LHCN-M2 (cell line): ENCODE measurements at regions not wholly inside any gene's neighbourhood (a gene's known extent, or its start where the extent isn't known, plus 50 kb on each side); places are given as distances from the start of the nearest gene placed in this dataset.

Experiments used
- DNase-seq: peaks from one replicate; pipeline ENCODE4 v3.0.0-alpha.2; 2012; ENCODE audit warnings: low read depth

DNA sequence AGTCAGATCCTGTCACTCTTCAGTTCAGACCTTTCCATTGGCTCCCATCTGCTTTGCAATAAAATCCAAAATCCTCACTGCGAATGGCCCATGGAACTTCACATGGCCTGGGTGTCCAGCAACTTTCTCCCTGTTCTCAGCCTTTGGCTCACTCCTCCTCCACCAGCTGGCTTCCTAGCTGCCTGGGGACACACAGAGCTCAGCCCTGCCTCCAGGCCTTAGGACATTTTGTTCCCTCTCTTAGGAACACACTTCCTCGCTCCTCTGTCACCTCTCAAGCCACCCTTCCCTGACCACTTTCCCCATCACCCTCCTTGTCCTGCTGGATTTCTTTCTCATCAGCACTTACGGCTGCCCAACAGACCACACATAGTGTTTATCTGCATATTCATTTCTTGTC lies 419.6 kb downstream of the MED13L start:
- no peak for DNase-seq

DNA sequence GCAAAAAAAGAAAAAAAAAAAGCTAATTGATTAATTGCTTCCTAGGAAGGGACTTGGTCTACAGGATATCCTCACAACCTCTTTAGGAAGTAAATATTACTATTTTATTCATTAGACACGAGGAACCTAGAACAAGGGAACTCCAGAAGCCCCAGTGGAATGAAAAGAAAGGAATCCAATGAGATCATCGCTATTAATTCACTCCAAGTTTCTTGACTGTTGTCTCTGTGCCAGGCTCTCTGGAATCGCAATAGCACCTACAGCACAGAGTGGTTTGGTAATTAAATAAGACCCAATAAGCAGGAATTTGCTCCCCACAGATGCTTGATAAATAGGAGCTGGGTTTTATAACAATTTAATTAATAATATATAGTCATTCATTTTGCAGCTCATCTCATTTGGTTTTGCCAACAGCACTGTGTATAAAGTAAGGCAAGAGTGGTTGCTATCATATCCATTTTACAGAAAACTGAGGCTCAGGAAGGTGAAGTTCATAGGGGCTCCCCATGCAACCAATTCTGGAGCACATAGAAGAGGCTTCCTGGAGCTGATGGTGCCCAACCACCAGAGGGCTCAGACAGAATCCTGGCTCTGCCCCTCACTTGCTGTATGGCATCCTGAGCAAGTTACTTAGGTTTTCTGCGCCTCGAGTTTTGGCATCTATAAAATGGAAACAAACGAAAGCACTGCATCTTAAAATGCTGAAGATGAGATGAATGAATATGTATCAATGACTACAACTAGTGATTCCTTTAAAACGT lies 420.2 kb downstream of the MED13L start:
- DNase-seq = no peak

DNA sequence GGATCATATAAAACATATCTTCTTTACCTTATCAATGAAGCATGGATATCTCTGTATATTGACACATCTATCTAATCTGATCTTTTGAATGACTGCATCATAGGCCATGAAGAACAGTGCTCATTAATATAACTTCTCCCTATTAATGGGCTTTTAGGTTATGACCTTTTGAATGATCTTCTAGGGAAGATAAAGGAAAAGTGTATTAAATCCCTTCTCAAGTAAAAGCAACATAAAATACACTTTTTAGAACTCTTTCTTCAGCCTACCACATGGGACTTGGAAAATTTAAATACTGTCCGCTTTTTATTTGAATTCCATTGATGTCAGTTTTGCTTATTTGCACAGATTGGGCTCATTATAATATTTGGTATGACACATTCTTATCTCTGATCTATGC lies 425.4 kb downstream of the MED13L start:
- DNase-seq = no peak

DNA sequence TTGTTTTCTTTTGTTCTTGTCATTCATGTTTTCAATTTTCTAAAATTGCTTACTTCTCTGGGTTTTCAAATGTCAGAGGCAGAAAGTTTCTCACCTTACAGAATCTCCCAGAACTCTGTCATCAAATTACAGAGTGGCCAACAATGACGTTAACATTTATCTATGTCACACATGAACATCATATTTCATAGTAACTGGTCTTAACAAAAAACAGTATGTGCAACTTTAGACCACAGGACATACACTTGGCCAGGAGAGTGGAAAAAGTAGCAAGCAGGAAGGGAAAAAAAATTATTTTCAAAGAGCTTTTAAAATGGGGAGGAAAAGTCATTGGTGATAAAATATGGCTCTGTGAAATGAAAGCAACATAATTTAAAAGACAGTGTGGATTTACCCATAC lies 426.5 kb downstream of the MED13L start:
- no peak for DNase-seq

DNA sequence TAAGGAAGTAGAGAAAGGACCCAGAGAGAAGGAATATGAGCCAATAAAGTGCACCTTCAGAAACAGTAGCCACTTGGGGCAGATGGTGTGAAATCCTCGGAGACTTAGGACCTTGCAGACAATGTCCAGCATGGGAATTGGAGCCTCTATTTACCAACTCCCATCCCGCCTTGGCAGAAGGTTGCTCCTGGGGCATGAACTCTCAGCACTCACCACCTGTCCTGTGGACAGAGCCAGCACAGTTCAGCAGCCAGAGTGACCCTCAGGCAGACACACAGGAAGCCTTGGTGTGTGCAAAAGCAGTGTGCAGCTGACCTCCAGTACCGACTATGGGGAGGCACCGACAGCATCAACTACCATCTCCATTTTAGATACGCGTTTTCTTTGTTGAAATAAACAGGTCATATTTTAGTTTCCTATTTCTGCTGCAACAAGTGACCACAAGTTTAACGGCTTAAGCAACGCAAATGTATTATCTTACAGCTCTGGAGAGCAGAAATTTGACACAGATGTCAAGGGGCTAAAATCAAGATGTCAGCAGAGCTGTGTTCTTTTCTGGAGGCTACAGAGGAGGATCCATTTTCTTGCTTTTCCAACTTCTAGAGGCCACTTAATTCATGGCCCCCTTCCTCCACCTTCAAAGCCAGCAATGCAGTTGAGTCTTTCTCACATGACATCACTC lies 428.1 kb downstream of the MED13L start:
- DNase-seq = no peak

DNA sequence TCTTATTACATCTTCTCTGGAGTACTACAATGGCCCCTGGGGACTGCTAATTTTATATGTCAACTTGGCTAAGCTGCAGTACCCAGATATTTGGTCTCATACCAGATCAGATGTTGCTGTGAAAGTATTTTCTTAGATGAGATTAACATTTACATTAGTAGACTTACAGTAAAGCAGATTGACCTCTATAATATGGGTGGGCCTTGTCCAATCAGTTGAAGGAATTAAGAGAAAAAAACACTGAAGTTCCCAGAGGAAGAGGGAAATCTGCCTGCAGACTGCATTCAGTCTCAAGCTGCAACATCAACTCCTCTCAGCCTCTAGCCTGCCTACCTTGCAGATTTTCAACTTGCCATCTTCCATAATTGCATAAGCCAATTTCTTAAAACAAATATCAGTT lies 430.1 kb downstream of the MED13L start:
- DNase-seq = no peak

DNA sequence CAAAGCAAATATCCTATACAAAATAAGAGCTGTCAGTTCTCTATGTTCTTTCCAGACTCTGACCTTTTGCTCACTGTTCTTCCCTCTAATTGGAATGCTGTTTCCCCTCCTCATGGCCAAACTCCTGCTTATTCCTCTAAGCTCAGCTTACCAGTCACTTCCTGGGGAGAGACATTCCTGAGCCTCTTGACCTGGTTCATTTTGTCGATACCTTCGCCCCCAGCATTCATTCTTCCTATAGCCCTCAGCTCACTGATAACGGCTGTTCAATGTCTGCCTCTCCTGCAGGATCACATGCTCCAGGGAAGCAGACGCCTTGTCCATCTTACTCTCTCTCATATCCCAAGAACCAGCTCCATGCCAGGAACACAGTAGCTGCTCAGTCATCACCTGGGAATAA lies 431.0 kb downstream of the MED13L start:
- DNase-seq = no peak

DNA sequence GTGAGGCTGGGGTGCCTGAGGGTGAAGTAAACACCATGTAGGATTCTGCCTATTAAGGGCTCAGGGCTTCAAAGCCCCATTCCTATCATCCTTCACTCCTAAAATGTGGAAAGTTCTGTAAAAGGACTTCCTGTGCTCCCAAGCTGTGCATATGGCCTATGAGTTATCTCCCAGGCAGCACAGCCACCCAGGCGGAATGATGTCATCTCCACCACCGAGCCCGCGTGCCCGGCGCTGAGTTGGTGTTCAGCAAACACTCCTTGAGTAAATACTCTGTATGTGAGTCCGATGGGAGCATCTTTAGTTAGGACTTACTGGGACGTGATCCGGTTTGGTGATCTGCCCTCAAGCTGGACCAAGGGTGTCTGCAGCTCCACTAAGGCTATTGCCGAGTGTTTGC lies 437.3 kb downstream of the MED13L start:
- DNase-seq = no peak

DNA sequence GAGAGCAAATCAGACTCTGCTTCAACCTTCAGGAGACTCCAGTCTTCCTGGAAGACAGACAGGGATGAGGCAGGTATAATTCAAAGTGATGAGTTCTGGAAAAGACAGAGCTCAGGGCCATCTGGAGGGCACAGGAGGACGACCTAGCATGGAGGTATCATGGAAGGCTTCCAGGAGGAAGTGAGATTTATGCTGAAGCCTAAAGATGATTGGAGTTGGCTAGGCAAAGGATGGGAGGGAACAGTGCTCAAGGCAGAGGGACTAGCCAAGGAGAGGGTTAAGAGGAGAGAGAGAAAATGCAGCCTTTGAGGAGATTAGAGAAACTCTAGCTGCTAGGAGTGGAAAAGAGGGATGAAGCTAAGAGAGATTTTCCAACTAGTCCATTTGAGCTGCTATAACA lies 438.5 kb downstream of the MED13L start:
- DNase-seq = no peak

DNA sequence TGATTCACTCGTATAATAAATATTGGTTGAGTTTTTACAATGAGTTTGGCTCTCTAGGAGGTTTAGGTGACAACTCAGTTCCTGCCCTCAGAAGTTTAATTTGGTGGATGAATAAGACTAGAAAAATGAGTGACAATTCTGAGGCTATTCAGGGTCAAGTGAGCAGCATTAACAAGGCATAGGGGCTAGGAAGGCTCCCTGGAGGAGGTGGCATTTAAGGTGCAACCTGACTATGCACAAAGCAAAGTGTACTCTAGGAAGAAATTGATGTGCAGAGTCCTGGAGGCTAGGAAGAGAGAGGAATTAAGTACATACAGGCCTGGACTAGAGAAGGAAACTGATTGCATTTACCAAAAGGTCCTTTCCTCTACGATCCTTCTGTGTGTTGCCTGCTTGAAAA lies 440.3 kb downstream of the MED13L start:
- DNase-seq = no peak

DNA sequence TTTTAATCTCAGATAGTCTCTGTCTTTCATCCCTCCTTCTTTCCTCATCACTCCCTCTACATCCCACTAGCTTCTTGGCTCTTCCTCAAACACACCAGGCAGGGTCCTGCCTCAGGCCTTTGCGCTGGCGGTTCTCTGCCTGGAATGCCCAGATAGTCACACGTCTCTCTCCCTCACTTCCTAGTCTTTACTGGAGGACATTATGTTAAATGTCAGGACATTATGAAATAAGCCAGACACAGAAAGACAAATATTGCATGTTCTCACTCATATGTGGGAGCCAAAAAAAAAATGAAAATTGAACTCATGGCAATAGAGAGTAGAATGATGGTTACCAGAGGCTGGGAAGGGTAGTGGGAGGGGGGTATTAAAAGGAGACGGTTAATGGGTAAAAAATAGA lies 442.0 kb downstream of the MED13L start:
- no peak for DNase-seq

DNA sequence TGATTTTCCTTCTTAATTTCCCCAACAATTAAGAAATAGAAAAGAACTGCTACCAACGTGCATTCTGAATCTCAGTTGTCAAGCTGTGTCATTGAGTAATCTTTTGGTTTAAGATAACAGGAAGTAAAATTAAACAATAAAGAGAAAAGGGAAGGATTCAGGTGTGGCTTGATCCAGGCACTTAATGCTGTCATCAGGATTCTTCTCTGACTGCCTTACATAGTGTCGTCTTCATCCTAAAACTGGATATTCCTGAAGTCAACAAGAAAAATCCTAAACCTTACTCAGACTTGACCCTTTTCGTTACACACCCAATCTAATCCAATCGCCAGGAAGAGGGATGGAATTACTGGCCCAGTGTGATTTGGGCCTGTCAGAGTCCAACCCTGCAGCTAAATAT lies 443.8 kb downstream of the MED13L start:
- DNase-seq = no peak

DNA sequence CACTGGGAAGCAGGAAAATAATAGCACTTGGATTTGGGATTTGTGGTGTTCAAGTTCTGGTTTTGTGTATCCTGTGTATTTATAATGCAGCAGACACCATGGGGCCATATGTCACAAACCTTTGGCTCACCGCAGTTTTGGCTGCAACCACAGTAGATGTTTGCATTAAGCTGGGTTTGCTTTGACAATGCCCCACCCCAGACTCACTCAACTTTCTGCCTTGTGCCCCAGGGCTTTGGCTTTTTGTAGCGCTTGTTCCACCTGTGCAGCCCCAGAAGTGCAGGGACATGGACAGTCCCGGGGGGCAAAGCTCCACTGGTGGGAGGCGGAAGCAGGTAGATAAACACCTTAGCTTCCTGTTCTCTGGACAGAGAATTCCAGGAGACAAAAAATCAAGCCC lies 446.9 kb downstream of the MED13L start:
- no peak for DNase-seq

DNA sequence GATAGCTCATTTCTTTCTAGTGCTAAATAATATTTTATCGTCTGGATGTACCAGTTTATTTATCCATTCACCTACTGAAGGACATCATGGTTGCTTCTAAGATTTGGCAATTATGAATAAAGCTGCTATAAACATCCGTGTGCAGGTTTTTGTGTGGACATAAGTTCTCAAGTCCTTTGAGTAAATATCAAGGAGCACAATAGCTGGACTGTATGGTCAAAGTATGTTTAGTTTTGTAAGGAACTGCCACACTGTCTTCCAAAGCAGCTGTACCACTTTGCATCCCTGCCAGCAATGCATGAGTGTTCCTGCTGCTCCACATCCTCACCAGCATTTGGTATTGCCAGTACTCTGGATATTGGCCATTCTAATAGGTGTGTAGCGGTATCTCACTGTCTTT lies 447.4 kb downstream of the MED13L start:
- no peak for DNase-seq

DNA sequence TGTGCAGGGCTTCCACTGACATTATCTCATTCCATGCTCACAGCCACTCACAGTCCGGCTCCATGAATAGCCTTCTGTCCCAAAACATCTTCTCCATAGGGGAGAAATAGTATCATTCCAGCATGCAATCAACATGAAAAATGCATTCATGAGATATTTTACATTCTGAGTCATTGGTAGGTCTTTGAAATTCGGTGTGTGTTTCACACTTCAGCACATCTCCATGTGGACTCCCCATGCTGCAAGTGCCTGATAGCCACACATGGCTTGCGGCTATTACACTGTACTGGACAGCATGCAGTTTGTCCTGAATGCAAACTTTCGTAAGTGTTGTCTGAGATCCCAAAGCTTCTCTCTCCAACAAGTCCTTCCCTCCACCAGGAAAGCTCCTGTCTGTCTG lies 449.3 kb downstream of the MED13L start:
- DNase-seq = no peak

DNA sequence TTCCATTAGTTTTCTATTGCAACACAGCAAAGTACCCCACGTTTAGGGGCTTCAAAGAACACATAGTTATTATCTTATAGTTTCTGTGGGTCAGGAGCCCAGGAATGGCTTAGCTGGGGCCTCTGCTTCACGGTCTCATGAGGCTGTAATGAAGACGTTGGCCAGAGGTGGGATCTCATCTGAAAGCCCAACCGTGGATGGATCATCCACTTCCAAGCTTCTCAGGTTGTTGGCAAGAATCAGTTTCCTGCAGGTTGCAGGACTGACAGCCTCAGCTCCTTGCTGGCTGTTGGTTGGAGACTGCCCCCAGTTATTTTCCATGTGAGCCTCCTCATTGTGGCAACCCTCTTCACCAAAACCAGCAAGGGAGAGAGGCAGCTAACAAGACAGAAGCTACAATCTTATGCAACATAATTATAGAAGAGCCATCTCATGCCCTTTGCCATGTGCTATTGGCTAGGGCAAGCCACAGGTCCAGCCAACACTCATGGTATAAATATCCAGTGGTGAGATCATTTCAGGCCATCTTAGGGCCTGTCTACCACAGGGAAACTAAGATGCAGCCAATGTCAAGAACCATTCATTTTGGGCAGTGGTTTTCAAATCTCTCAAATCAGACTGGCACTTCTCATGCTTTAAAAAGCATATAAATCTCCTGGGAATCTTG lies 452.4 kb downstream of the MED13L start:
- DNase-seq = no peak

DNA sequence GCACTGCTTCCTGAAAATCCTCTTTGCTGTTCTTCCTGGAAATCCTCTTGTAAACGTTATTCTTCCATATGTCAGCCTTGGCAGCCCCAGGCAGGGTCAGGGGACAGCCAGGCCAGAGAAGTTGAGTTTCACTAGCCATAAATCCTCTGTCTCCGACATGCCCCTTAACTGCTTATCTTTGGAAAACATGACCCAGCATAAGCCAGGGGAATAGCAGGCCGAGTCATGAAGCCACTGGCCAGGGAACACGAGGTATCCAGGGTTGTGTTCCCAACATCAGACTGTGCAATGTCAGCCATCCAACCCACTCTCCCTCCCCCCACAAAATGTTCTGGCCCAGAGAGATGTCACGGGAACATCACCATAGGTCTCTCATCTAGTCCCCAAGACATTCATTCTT lies 453.9 kb downstream of the MED13L start:
- no peak for DNase-seq

DNA sequence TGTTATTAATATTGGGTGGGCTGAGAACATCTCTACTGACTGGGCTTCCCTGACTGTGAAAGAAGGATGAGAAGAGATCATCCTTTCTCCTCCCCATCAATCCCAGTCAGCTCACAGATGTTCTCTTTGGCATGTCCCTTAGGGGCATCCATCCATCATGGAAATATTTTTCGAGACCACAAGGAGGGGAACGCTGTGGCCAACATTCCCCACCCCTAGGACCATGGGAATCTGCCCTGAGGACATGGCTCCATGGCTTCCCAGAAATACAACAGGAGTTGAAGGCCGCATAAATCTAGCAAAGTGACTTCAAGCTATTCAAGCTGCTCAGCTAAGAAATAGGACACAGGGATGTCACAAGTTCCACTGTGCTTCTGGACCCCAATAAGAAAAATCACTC lies 456.8 kb downstream of the MED13L start:
- DNase-seq = no peak

DNA sequence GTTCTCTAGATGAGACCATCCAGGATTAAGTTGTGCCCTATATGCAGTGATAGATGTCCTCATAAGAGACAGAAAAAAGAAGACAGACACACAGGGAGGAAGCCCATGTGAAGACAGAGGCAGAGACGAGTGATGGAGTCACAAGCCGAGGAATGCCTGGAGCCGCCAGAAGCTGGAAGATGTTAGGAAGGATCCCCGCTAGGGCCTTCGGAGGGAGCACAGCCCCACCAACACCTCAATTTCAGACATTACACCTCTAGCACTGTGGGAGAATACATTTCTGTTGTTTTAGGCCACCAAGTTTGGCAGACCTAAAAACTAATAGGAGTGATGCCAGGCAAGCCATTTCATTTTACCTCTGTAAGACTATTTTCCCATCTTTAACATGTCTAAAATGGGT lies 458.5 kb downstream of the MED13L start:
- no peak for DNase-seq

DNA sequence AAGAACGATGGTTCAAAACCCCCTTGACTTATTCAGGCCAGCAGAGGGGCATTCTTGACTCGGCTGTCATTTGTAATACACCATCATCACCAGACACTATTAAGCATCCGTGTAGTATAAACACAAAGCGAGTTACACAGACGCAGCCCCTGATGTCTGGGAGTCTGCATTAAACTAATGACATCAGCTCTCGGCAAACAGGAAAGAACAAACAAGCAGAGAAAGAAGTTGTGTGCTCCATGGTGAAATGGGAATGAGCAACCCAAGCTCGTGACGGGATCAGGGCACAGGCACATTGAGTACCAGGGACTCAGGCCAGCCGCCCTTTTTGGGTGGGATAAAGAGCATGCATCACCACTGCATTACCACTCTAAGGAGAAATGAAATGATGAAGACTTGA lies 460.1 kb downstream of the MED13L start:
- no peak for DNase-seq

DNA sequence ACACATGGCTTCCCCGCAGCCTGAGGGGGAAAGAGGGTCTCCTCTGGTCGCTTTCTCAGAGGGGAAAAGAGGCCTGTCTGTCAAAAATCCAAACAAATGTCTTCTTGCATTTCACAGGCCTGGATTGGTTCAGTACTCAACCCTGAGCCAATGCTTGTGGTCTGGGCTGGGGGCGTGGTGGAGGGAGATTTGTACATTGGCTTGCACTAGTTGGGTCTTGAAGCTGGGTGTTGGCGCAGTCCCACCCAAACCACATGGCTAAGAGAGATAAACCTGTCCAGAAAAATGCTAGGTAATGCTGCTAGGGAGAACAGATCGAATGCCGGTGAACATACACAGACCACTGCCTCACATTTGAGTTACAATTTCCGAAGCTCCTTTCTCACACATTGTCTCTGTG lies 461.6 kb downstream of the MED13L start:
- DNase-seq = no peak

DNA sequence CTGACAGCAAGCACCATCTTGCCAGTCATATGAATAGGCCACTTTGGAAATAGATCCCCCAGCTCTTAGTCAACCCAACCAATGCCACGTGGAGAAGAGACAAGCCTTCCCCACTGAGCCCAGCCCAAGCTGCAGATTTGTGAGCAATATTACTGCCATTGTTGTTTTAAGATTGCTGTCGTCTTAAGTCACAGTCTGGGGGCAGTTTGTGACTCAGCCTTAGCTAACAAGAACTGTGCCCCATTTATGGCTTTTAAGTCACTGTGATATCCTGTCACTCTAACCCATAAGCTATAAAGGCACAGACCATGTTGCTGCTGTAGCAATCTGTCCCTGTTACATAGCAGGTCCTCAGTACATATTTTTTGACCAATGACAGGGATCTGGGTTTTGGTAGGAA lies 464.2 kb downstream of the MED13L start:
- DNase-seq = no peak

DNA sequence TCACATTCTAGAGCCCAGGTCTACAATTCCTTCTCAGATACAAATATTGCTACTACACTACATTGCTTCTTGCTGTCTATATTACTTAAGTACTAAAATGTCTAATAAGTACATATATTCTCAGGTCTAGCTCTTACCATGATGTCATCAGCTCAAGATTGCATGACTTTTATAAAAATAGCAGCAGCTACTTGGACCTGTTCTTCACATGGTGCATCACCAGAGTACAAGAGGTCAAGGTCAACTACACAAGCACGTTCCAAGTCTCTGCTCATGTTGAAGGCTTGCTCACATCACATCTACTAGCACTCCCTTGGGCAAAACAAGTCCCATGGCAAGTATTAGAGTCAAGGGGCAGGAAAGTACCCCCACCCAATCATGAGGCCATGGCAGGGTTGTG lies 465.6 kb downstream of the MED13L start:
- DNase-seq = no peak
